Ovary (tissue), 7 donors: ENCODE measurements at regions not wholly inside any gene's neighbourhood (a gene's known extent, or its start where the extent isn't known, plus 50 kb on each side); places are given as distances from the start of the nearest gene placed in this dataset.

ENCODE experiments used
- DNase-seq, 5 donors: peaks; one replicate each; pipeline ENCODE4 v3.0.0-alpha.2; 2019 to 2020
- H3K27ac ChIP-seq, 2 donors: fragments of 200-600 bp; one replicate each; pipeline versions ENCODE4 v1.5.1 to v1.8.0; 2019 to 2022
- H3K27me3 ChIP-seq: fragments of 200-600 bp; one replicate; pipeline ENCODE4 v1.8.0; 2022
- H3K36me3 ChIP-seq: fragments of 200-600 bp; sonication (generic); one replicate; pipeline ENCODE4 v1.5.1; 2019
- H3K4me1 ChIP-seq: one replicate; pipeline ENCODE4 v1.8.1; 2013; ENCODE audit warnings: mild to moderate bottlenecking, moderate library complexity; ENCODE audit not compliant: insufficient read depth
- H3K4me3 ChIP-seq: fragments of 200-600 bp; sonication (generic); one replicate; pipeline ENCODE4 v1.5.1; 2017
- H3K9me3 ChIP-seq, 2 donors: fragments of 200-600 bp in 1 of 2; sonication (generic) in 1 of 2; one replicate each; pipeline versions ENCODE4 v1.5.1 to v1.8.1; 2013 to 2019; ENCODE audit warnings: mild to moderate bottlenecking in 1 of 2, moderate library complexity in 1 of 2
- CTCF ChIP-seq, 3 donors: fragments of 450-650 bp in 2 of 3; fragments of 200-600 bp in 1 of 3; IDR thresholded peaks; one replicate each; pipeline versions ENCODE4 v1.5.1 to v1.8.0; 2016 to 2022; ENCODE audit warnings: antibody characterized with exemption in 3 of 3, mild to moderate bottlenecking in 1 of 3
- EP300 ChIP-seq: sonication (generic); formaldehyde crosslinking; IDR thresholded peaks from one replicate; pipeline ENCODE4 v1.6.1; 2017; ENCODE audit warnings: antibody characterized with exemption
- POLR2A ChIP-seq: fragments of 450-650 bp; IDR thresholded peaks from one replicate; pipeline ENCODE4 v1.6.1; 2017; ENCODE audit warnings: antibody characterized with exemption, mild to moderate bottlenecking, moderate library complexity
- WGBS, 3 donors: extraction: QIAGEN DNeasy Blood & Tissue Kit in 1 of 3; methylation state at CpG; one replicate each; pipeline versions ENCODE4 v1.1.5 to v1.1.7; 2013 to 2017; 5-methylcytosine and 5-hydroxymethylcytosine counted together
- intact Hi-C, 4 donors: fragments of 100-400 bp; cut with DNase I; formaldehyde crosslinking; loops; one replicate each; pipeline versions ENCODE4 v1.11.0 to v1.15.1; 2022 to 2023
- donor health status: DM: no; HTN: no; CAD: no; lungs with moderate emphysema.
- donor health status: DM: no; HTN: no; CAD: no.
- donor health status: Bipolar disorder and iron deficiency.
- donor health status: DM: no; HTN: no; CAD: no.
- donor health status: DM: yes; HTN: yes; CAD: no.

DNA sequence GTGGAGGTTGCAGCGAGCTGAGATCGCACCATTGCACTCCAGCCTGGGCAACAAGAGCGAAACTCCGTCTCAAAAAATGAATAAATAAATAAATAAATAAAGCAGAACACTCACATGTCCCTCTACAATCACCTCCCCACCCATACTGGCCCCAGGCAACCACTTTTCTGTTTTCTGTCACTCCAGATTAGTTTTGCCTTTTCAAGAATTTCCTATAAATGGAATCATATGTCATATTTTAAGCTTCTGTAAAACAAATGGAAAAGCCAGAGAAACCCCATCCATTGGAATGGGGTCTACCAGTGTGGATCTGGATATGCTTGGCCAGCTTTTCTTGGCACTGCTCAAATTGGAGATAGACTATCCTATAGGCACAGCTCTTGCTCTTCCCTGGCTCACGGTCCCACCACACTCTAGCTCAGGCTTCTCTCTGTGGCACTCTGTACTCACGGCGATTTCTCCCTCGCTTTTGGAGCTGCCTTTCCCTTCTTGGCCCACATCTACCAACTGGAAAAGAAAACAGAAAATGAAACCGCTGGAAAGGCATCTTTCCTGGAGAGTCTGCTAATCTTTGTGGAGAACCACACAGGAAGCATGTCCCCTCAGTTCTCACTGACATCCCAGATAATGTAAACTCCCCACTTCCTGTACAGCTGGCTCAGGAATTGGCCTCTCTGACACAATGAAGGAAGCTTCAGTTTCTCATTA, 210.1 kb downstream of the JCAD start:
- Histone ChIP-seq H3K9me3 (no peaks in the 10 kb centered on the region), H3K4me1 (no peaks in the 10 kb centered on the region), H3K27ac (peak overlapping the region in 1 of 2 donors; percentile 10), H3K36me3 (no peaks in the 10 kb centered on the region), H3K4me3 (no peak overlapping the region), H3K27me3 (no peaks in the 10 kb centered on the region)
- WGBS, 3 donors = 43 to 46% (median 45%) methylated on average over 9 of the region's 9 CpGs
- intact Hi-C loops = loop anchor here in 1 of 4 donors (5.0 kb wide), 1 partner anchor 112 kb away; no protein-coding TSS in a partner anchor
- TF ChIP-seq CTCF (IDR thresholded peaks at IDR 0.05) (no peak), POLR2A (no peak), EP300 (no peak)
- no peak for DNase-seq

DNA sequence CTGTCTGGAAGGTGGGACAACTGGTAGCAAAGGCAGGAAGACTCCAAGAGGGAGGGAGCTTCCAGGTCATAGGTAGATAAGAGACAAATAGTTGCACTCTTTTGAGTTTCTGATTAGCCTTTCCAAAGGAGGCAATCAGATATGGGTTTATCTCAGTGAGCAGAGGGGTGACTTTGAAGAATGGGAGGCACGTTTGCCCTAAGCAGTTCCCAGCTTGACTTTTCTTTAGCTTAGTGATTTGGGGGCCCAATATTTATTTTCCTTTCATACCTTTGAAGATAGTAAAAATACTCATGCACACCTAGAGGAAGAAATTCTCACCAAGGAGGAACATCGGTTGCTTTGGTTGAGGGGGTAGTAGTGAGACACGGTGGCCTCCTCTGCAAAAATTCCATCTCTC, 212.1 kb upstream of the SVIL start:
- no peaks in the 10 kb centered on the region for H3K4me1 ChIP-seq
- WGBS, 3 donors = 92 to 98% (median 93%) methylated on average over 3 of the region's 3 CpGs
- H3K27ac ChIP-seq = no peak overlapping the region
- no peaks in the 10 kb centered on the region for H3K36me3 ChIP-seq
- TF ChIP-seq POLR2A = no peak
- no peak for TF ChIP-seq CTCF (IDR thresholded peaks at IDR 0.05)
- DNase-seq = no peak
- H3K4me3 ChIP-seq = no peak overlapping the region
- intact Hi-C loops = loop anchor here in 1 of 4 donors (5.0 kb wide), 1 partner anchor 110 kb away; no protein-coding TSS in a partner anchor
- H3K27me3 ChIP-seq = no peaks in the 10 kb centered on the region
- no peaks in the 10 kb centered on the region for H3K9me3 ChIP-seq

DNA sequence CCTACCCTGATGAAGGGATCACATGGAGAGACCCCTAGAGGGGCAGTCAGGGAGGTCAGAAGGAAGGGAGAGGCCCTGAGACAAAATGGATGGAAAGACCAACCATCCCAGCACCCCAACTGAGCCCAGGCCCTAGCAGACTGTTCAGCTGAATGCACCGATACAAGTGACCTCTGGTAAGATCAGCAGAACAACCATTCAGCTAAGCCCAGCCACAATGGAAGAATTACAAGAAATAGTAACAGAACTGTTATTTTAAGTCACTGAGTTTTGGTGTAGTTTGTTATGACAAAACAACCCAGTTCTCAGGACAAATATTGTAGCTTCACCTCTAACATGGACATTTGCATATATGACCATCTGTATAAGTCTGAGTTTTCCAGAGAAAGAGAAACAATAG, 210.4 kb upstream of the SVIL start:
- WGBS, 3 donors = 83 to 96% (median 96%) methylated on average over 1 of the region's 1 CpG
- intact Hi-C loops = loop anchor here in 1 of 4 donors (5.0 kb wide), 1 partner anchor 108 kb away; no protein-coding TSS in a partner anchor
- H3K9me3 ChIP-seq = no peaks in the 10 kb centered on the region
- H3K27me3 ChIP-seq = no peaks in the 10 kb centered on the region
- H3K4me3 ChIP-seq = no peak overlapping the region
- no peak overlapping the region for H3K27ac ChIP-seq
- H3K4me1 ChIP-seq = no peaks in the 10 kb centered on the region
- TF ChIP-seq POLR2A (no peak), CTCF (IDR thresholded peaks at IDR 0.05) (no peak), EP300 (no peak)
- no peaks in the 10 kb centered on the region for H3K36me3 ChIP-seq
- DNase-seq = no peak

GRCh38 chr10:29843143-29843542, 208.4 kb upstream of the SVIL start:
- intact Hi-C loops = no loop called here

More at GRCh38 chr10:29843143-29843542, 208.4 kb upstream of the SVIL start:
- H3K36me3 ChIP-seq = no peaks in the 10 kb centered on the region
- no peaks in the 10 kb centered on the region for H3K9me3 ChIP-seq
- TF ChIP-seq EP300 = no peak
- TF ChIP-seq CTCF (IDR thresholded peaks at IDR 0.05) = no peak
- TF ChIP-seq POLR2A = no peak
- DNase-seq = no peak
- 84 to 86% (median 84%) methylated on average over 5 of the region's 5 CpGs for WGBS, 3 donors
- H3K27ac ChIP-seq = no peak overlapping the region
- H3K4me3 ChIP-seq = no peak overlapping the region
- no peaks in the 10 kb centered on the region for H3K27me3 ChIP-seq
- H3K4me1 ChIP-seq = peaks cover 9% of the 10 kb centered on the region
